DMS 273 (cell line): ENCODE measurements at regions not wholly inside any gene's neighbourhood (a gene's known extent, or its start where the extent isn't known, plus 50 kb on each side); places are given as distances from the start of the nearest gene placed in this dataset.

Source experiments
- DNase-seq: peaks from one replicate; lab custom pipeline; 2025; ENCODE audit not compliant: unreplicated experiment; lab: John Stamatoyannopoulos, UW

- peak; percentile 30 for DNase-seq
Observed at GRCh38 chr4:139611391-139611790, 54.2 kb upstream of the MGST2 start.

- no peak for DNase-seq
Observed at GRCh38 chr4:139609647-139610046, 53.6 kb upstream of the SETD7 start.

- no peak for DNase-seq
Observed at GRCh38 chr4:139607502-139608060, 51.6 kb upstream of the SETD7 start.

GRCh38 chr4:139606579-139607501, 50.8 kb upstream of the SETD7 start:
- DNase-seq = peak; percentile 9

- DNase-seq = no peak
Observed at GRCh38 chr4:139606103-139606502, 50.1 kb upstream of the SETD7 start.
